AG10803 (cell line): ENCODE measurements at regions not wholly inside any gene's neighbourhood (a gene's known extent, or its start where the extent isn't known, plus 50 kb on each side); places are given as distances from the start of the nearest gene placed in this dataset.

Experiments
- DNase-seq: peaks from one replicate; pipeline ENCODE4 v3.0.0; 2010; ENCODE audit warnings: low read depth
- H3K4me3 ChIP-seq: 2 replicates; pipeline ENCODE4 v1.5.1; 2011; ENCODE audit warnings: mild to moderate bottlenecking, low read length, control low read depth
- TF ChIP-seq, protein P1 (sequence below): conservative IDR thresholded peaks from 2 replicates; pipeline ENCODE4 v1.5.1; 2011; ENCODE audit warnings: mild to moderate bottlenecking, low read length, control low read depth, inconsistent platforms

DNA sequence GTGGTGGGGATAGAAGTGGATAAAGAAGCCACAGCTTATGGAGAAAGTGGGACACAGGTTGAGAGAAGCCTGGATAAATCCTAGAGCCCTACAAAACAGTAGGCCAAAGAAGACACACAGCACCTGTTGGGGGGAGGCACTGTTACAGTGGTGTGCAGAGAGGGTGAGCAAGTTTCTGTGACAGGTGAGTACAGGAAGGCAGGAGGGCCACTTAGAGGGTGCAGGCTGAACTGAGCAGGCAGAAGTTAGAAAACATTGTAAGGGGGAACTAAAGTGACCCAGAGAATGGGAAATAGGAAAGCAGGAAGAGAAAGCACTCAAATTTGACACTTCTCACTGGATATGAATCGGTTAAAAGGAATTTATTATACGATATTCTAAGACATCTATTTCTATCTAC is 146.1 kb upstream of the TMCO5A start:
- TF ChIP-seq, protein P1, sequence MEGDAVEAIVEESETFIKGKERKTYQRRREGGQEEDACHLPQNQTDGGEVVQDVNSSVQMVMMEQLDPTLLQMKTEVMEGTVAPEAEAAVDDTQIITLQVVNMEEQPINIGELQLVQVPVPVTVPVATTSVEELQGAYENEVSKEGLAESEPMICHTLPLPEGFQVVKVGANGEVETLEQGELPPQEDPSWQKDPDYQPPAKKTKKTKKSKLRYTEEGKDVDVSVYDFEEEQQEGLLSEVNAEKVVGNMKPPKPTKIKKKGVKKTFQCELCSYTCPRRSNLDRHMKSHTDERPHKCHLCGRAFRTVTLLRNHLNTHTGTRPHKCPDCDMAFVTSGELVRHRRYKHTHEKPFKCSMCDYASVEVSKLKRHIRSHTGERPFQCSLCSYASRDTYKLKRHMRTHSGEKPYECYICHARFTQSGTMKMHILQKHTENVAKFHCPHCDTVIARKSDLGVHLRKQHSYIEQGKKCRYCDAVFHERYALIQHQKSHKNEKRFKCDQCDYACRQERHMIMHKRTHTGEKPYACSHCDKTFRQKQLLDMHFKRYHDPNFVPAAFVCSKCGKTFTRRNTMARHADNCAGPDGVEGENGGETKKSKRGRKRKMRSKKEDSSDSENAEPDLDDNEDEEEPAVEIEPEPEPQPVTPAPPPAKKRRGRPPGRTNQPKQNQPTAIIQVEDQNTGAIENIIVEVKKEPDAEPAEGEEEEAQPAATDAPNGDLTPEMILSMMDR, result no peak
- DNase-seq, result no peak
- H3K4me3 ChIP-seq, result no peak overlapping the region

DNA sequence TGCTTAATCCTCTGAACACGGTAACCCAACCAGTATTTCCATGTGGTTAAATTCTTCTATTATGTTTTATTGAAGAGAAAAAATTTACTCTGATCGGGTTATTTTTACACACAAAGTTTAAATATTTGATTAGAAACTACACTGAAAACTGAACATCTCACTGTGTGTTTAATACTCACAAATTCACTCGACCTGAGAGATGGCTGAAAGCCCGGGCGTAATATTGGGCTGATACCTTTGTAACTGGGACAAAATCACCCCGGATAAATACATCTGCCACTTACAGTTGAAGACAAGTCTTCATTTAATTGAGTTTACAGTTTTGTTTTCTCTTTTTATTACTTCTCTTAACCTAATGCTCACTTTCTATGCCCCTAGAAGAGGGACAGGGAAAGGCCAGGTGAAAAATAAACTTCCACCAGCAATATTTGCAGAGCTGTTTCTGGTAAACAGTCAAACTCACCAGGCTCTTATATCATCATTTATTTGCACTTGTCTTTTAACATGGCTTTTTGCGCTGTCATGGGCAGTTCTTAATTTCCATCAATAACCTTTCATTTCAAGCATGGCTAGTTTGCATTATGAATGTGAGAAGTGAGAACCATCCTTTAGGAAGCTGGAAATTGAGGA is 145.6 kb upstream of the TMCO5A start:
- TF ChIP-seq, protein P1, result no peak
- no peak for DNase-seq
- no peak overlapping the region for H3K4me3 ChIP-seq

DNA sequence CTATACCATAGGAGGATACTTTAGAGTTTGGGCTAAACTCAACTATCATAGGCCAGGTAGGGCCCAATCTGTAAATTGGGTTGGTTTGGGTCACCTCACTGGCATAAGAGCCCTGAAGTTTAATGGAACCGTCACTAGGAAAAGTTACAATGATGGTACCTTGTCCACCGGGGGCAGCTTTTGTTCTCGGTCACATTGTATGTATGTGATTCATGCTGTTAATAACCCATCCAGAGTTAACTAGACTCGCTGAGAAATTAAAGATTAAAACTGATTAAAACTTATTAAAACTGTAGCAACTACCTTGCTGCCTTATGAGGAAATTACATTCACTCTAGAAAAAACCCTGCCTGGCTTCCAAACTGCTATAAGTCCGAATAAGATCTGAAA is 145.0 kb upstream of the TMCO5A start:
- no peak overlapping the region for H3K4me3 ChIP-seq
- DNase-seq, result no peak
- TF ChIP-seq, protein P1, result no peak

DNA sequence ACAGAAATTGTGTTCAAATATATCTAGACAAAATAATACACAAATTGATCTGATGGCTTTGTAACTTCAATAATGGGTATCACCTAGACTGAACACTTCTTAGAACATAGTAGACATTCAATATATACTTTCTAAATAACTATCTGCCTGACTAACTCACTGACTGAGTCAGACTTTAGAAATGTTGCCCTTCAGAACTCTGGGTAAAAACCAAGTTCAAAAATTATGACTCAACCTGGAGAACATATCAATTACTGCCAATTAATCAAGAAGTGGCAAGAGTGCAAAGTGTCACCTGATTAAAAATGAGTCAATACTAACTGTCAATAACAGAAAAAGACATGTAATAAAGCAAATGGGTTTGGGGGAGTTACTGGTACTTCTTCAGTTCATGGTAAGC is 144.6 kb upstream of the TMCO5A start:
- no peak overlapping the region for H3K4me3 ChIP-seq
- peak; percentile 60 for DNase-seq

DNA sequence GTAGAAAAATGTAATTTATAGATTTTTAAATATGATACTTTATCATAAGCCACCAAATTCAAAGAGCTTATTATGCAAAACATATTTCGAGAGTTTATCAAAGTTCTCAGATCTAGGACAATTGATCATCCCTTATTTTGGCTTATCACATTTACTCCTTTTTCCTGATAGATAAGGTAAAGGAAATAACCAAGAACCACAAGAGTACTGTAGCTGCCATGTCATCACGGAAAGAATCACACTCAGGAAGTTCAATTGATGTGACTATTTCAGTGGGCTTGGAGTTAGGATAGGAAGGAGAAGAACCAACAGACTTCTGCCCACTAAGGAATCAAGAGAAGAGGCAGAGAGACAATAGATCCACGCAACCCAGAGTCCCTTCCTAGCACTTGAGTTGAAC is 142.7 kb upstream of the TMCO5A start:
- TF ChIP-seq, protein P1, result no peak
- DNase-seq, result no peak
- H3K4me3 ChIP-seq, result no peak overlapping the region

More for the DNA sequence above, 144.6 kb upstream of the TMCO5A start:
- TF ChIP-seq, protein P1, result no peak

DNA sequence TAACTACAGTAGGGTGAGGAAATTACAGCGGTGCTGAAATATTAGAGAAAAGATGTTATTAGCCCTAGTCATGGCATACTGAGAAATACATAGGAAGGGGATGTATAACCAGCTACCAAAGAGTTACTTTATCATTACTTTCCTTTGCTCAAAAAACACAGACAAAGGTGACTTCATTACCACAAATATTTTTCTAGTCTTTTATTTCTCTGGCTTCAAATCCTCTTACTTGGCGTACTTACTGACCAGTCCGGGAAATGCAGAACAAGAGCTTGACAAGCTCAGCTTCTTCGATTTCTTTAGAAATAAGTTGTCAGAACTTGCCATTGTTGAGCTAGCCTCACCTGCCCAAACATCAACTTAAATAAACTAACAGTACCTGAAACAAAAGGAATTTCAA is 142.1 kb upstream of the TMCO5A start:
- DNase-seq, result no peak
- TF ChIP-seq, protein P1, result no peak
- no peak overlapping the region for H3K4me3 ChIP-seq

DNA sequence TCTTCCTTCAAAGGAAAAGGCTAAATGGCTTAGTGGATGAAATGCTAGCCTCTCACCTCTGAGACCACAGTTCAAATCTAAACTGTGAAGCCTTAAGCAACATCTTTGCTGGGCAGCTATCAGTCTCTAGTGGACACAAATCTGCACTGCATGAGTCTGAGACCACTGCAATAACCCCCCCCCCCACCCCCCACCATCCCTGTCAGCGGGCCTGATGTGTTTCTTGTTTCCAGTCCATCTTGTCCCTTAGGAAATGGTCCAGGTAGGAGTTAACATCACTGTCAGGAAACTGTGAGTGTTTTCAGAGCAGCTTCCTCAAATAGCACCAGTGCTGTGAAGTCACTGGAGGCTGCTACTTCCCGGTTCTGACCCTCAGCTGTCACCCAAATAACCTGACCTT is 140.6 kb upstream of the TMCO5A start:
- no peak for DNase-seq
- H3K4me3 ChIP-seq, result no peak overlapping the region
- TF ChIP-seq, protein P1, result peak; percentile 15
